ENCODE measurements at regions not wholly inside any gene's neighbourhood (a gene's known extent, or its start where the extent isn't known, plus 50 kb on each side); places are given as distances from the start of the nearest gene placed in this dataset.

GRCh38 chr11:38208951-38209350, 1610.9 kb upstream of the RAG2 start:
- no peak overlapping the region for H2BK5ac ChIP-seq (ENCODE audit: insufficient read length, low read length)
- H3K4ac ChIP-seq (ENCODE audit: low read depth, low read length), result no peak overlapping the region
- H3K23ac ChIP-seq (ENCODE audit: insufficient read length, low read depth, low read length), result no peak overlapping the region
- Mint-ChIP-seq H3K4me3 (no peak overlapping the region), H3K27ac (no peak overlapping the region), H3K27me3 (ENCODE audit: low read depth) (no peaks in the 10 kb centered on the region), H3K9me3 (no peaks in the 10 kb centered on the region), H3K36me3 (ENCODE audit: insufficient read depth in 1 of 3, low read depth in 3 of 3) (peaks cover 0 to 5% (median 2%) of the 10 kb centered on the region in 3 experiments; a peak in 3 of 7 replicates), H3K4me1 (no peaks in the 10 kb centered on the region)
- no peak overlapping the region for H2BK12ac ChIP-seq (ENCODE audit: insufficient read length, low read depth, low read length)
- H4K91ac ChIP-seq (ENCODE audit: insufficient read length, low read depth, low read length), result no peak overlapping the region
- H4K20me1 ChIP-seq (ENCODE audit: control insufficient read depth, insufficient read depth, insufficient read length), result no peaks in the 10 kb centered on the region
- TF ChIP-seq CTCF (conservative IDR thresholded peaks at IDR 0.05), result no peak
- H4K8ac ChIP-seq (replicated peaks; ENCODE audit: insufficient read length, low read depth, low read length), result no peak overlapping the region
- no peak overlapping the region for H3K18ac ChIP-seq (ENCODE audit: insufficient read length, low read depth, low read length)
- no peak overlapping the region for H3K27ac ChIP-seq (ENCODE audit: insufficient read length, low read depth, low read length)
- H2AK5ac ChIP-seq (ENCODE audit: insufficient read length, low read length), result no peak overlapping the region
- H3K14ac ChIP-seq (ENCODE audit: insufficient read depth, low read length), result no peak overlapping the region
- H2BK15ac ChIP-seq (ENCODE audit: low read depth, low read length), result no peak overlapping the region
- no peak overlapping the region for H3K9ac ChIP-seq (ENCODE audit: extremely low read depth, insufficient read length, low read length)
- no peak overlapping the region for H4K5ac ChIP-seq (ENCODE audit: insufficient read length, low read depth, low read length)
- H3K4me1 ChIP-seq (ENCODE audit: insufficient read depth, low read length), result no peaks in the 10 kb centered on the region
- no peak overlapping the region for H3K56ac ChIP-seq (ENCODE audit: insufficient read length, low read depth, low read length)
- no peak overlapping the region for H2BK20ac ChIP-seq (ENCODE audit: low read depth, low read length, poor library complexity, severe bottlenecking)
- H3T11ph ChIP-seq (ENCODE audit: low read length), result no peak overlapping the region
- WGBS (ENCODE audit: extremely low coverage, insufficient read length, low lambda C conversion rate), result no CpG with 5 or more reads among the region's 2 CpGs
- no peaks in the 10 kb centered on the region for H3K23me2 ChIP-seq (ENCODE audit: insufficient read length, low read depth, low read length, poor library complexity, severe bottlenecking)
- no peaks in the 10 kb centered on the region for H3K79me1 ChIP-seq (ENCODE audit: insufficient read depth, low read depth, low read length, poor library complexity, severe bottlenecking)
- H3K9me3 ChIP-seq (ENCODE audit: control insufficient read depth, low read depth, low read length), result no peaks in the 10 kb centered on the region
- H3K79me2 ChIP-seq (ENCODE audit: insufficient read depth, low read length), result no peaks in the 10 kb centered on the region
- H3K4me2 ChIP-seq (ENCODE audit: insufficient read depth, insufficient read length, low read length), result no peak overlapping the region
- no peak overlapping the region for H2AFZ ChIP-seq (ENCODE audit: low read length)
- no peak overlapping the region for H2BK120ac ChIP-seq (ENCODE audit: low read depth, low read length, poor library complexity, severe bottlenecking)
- no peaks in the 10 kb centered on the region for H3K27me3 ChIP-seq (ENCODE audit: insufficient read depth, low read length)
- no peak for DNase-seq
